ENCODE measurements at regions not wholly inside any gene's neighbourhood (a gene's known extent, or its start where the extent isn't known, plus 50 kb on each side); places are given as distances from the start of the nearest gene placed in this dataset.

GRCh38 chrX:121949041-121949760 is 901.8 kb downstream of the GLUD2 start:
- no peak for TF ChIP-seq CTCF (IDR thresholded peaks at IDR 0.05)
- no peak for DNase-seq (ENCODE audit: low spot score)
- H3K4me3 ChIP-seq: no peak overlapping the region
- no peak overlapping the region for H3K27ac ChIP-seq

GRCh38 chrX:121958886-121959285 is 911.5 kb downstream of the GLUD2 start:
- TF ChIP-seq CTCF (IDR thresholded peaks at IDR 0.05): no peak

GRCh38 chrX:121975671-121976070 is 928.3 kb downstream of the GLUD2 start:
- no peak overlapping the region for H3K27ac ChIP-seq
- DNase-seq (ENCODE audit: low spot score): no peak
- TF ChIP-seq CTCF (IDR thresholded peaks at IDR 0.05): no peak
- no peak overlapping the region for H3K4me3 ChIP-seq

More at GRCh38 chrX:121958886-121959285, 911.5 kb downstream of the GLUD2 start:
- no peak for DNase-seq (ENCODE audit: low spot score)
- H3K27ac ChIP-seq: no peak overlapping the region
- no peak overlapping the region for H3K4me3 ChIP-seq

GRCh38 chrX:121987163-121987562 is 939.8 kb downstream of the GLUD2 start:
- DNase-seq (ENCODE audit: low spot score): no peak
- no peak for TF ChIP-seq CTCF (IDR thresholded peaks at IDR 0.05)
- Histone ChIP-seq H3K4me3 (no peak overlapping the region), H3K27ac (no peak overlapping the region)

GRCh38 chrX:121987835-121988234 is 940.4 kb downstream of the GLUD2 start:
- Histone ChIP-seq H3K27ac (no peak overlapping the region), H3K4me3 (no peak overlapping the region)
- no peak for TF ChIP-seq CTCF (IDR thresholded peaks at IDR 0.05)
- DNase-seq (ENCODE audit: low spot score): no peak

GRCh38 chrX:122004127-122004526 is 956.7 kb downstream of the GLUD2 start:
- no peak for DNase-seq (ENCODE audit: low spot score)
- Histone ChIP-seq H3K4me3 (no peak overlapping the region), H3K27ac (no peak overlapping the region)
- TF ChIP-seq CTCF (IDR thresholded peaks at IDR 0.05): no peak

GRCh38 chrX:122026665-122027064 is 979.3 kb downstream of the GLUD2 start:
- TF ChIP-seq CTCF (IDR thresholded peaks at IDR 0.05): no peak
- H3K27ac ChIP-seq: no peak overlapping the region
- DNase-seq (ENCODE audit: low spot score): no peak
- no peak overlapping the region for H3K4me3 ChIP-seq

All from coronary artery (tissue), 2 donors.